K562 (cell line): ENCODE measurements at regions not wholly inside any gene's neighbourhood (a gene's known extent, or its start where the extent isn't known, plus 50 kb on each side); places are given as distances from the start of the nearest gene placed in this dataset.

ENCODE experiments used
- COPS2 ChIP-seq: fragments of 450-650 bp; conservative IDR thresholded peaks from 2 replicates; pipeline ENCODE4 v1.6.1; 2016; ENCODE audit warnings: mild to moderate bottlenecking, moderate library complexity
- CREB1 ChIP-seq, 2 experiments: sonication (generic) in 1 of 2; formaldehyde crosslinking in 1 of 2; IDR thresholded peaks; 2 replicates each; pipeline versions ENCODE4 v1.6.1 to v1.8.0; 2012 to 2022; ENCODE audit warnings: inconsistent platforms in 1 of 2, mild to moderate bottlenecking in 1 of 2, missing genetic modification reagents in 1 of 2, moderate library complexity in 1 of 2
- DIDO1 ChIP-seq: fragments of 450-650 bp; IDR thresholded peaks from 2 replicates; pipeline ENCODE4 v1.6.1; 2016; ENCODE audit warnings: low read depth, missing biosample characterization, missing genetic modification characterization
- ELF2 ChIP-seq: fragments of 250-450 bp; sonication (Bioruptor Pico); IDR thresholded peaks from 2 replicates; pipeline ENCODE4 v1.5.0; 2021; ENCODE audit warnings: mild to moderate bottlenecking
- HNRNPLL ChIP-seq: fragments of 200-400 bp; formaldehyde crosslinking; IDR thresholded peaks from 2 replicates; pipeline ENCODE4 v1.6.1; 2017; ENCODE audit warnings: low read length, low read depth, mild to moderate bottlenecking; ENCODE audit not compliant: poor library complexity, severe bottlenecking
- JUND ChIP-seq, 2 experiments: IDR thresholded peaks; 2 replicates in 1 of 2; 3 replicates in 1 of 2; pipeline ENCODE4 v1.6.1; 2011; ENCODE audit warnings: borderline replicate concordance in 2 of 2, low read depth in 2 of 2, low read length in 2 of 2, improper control_type of control experiment in 1 of 2, missing biosample characterization in 1 of 2, missing genetic modification characterization in 1 of 2, missing genetic modification reagents in 1 of 2
- NRF1 ChIP-seq, 2 experiments: fragments of 450-650 bp; IDR thresholded peaks in 1 of 2; conservative IDR thresholded peaks in 1 of 2; 2 replicates each; pipeline ENCODE4 v1.6.1; 2014; ENCODE audit warnings: mild to moderate bottlenecking in 2 of 2
- POLR2H ChIP-seq: IDR thresholded peaks from 2 replicates; pipeline ENCODE4 v1.6.1; 2016; ENCODE audit warnings: missing genetic modification characterization, low read depth, mild to moderate bottlenecking, control low read depth, missing compliant biosample characterization, moderate library complexity
- TF ChIP-seq, protein P1 (sequence below), 2 experiments: fragments of 450-650 bp in 1 of 2; sonication (generic) in 1 of 2; formaldehyde crosslinking in 1 of 2; IDR thresholded peaks in 1 of 2; conservative IDR thresholded peaks in 1 of 2; 2 replicates each; pipeline versions ENCODE4 v1.6.1 to v1.8.1; 2016 to 2023; ENCODE audit warnings: mild to moderate bottlenecking in 2 of 2, moderate library complexity in 2 of 2, inconsistent platforms in 1 of 2, missing genetic modification reagents in 1 of 2
- TF ChIP-seq, protein P2 (sequence below), 2 experiments: IDR thresholded peaks; 2 replicates each; pipeline ENCODE4 v1.6.1; 2011; ENCODE audit warnings: borderline replicate concordance in 1 of 2, control low read depth in 1 of 2, low read depth in 1 of 2, low read length in 1 of 2, mild to moderate bottlenecking in 1 of 2, mixed read lengths in 1 of 2, moderate library complexity in 1 of 2; ENCODE audit not compliant: insufficient read depth in 1 of 2, insufficient read length in 1 of 2, poor library complexity in 1 of 2, severe bottlenecking in 1 of 2; ENCODE audit errors: extremely low read depth in 1 of 2
- TF ChIP-seq, protein P3 (sequence below): sonication (generic); formaldehyde crosslinking; IDR thresholded peaks from 2 replicates; pipeline ENCODE4 v1.8.1; 2022; ENCODE audit warnings: missing genetic modification reagents

DNA sequence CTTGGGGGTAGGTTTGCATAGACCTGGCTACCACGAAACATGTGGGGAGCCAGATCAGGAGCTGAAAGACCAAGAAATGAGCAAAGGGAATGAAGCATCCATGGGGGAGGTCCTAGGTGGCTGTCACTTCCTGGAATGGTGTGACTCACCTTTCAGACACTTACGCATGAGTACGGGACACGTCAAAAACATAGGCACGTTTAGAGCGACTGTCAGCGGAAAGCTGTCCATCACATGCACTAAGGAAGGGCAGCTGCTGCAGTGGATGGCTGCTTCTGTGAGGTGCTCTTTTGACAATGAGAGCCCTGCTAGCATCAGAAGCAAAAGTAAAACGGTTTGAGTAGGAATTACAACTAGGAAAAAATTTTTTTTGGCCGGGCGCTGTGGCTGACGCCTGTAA, 244.6 kb upstream of the CCDC54 start (continued):
- TF ChIP-seq JUND (IDR thresholded peaks at IDR 0.05; ENCODE audit: borderline replicate concordance, low read depth, low read length) (peak; percentile 67; the same call in 1 of the 2 replicates), JUND (tag; IDR thresholded peaks at IDR 0.05; ENCODE audit: borderline replicate concordance, low read depth, low read length) (peak; percentile 81; the same call in 2 of the 3 replicates), CREB1 (IDR thresholded peaks at IDR 0.05) (0 out of 2 replicates have a peak, but pooled peaks have one; percentile 43), CREB1 (CRISPR knock-in tag; IDR thresholded peaks at IDR 0.05) (peak; percentile 41; the same call in 1 of the 2 replicates), ELF2 (CRISPR knock-in tag) (no peak), COPS2 (no peak), POLR2H (peak; percentile 22; the same call in 1 of the 2 replicates), HNRNPLL (peak; percentile 38), NRF1 (conservative IDR thresholded peaks at IDR 0.05 in 1 of 2, IDR thresholded peaks at IDR 0.05 in 1 of 2) (peak; percentile 64 to 71), DIDO1 (tag) (no peak)
- TF ChIP-seq, protein P1, sequence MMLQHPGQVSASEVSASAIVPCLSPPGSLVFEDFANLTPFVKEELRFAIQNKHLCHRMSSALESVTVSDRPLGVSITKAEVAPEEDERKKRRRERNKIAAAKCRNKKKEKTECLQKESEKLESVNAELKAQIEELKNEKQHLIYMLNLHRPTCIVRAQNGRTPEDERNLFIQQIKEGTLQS (IDR thresholded peaks at IDR 0.05), result peak; percentile 52
- TF ChIP-seq, protein P1 (CRISPR knock-in tag; conservative IDR thresholded peaks at IDR 0.05), result no peak
- TF ChIP-seq, protein P2, sequence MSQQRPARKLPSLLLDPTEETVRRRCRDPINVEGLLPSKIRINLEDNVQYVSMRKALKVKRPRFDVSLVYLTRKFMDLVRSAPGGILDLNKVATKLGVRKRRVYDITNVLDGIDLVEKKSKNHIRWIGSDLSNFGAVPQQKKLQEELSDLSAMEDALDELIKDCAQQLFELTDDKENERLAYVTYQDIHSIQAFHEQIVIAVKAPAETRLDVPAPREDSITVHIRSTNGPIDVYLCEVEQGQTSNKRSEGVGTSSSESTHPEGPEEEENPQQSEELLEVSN (IDR thresholded peaks at IDR 0.05; ENCODE audit: borderline replicate concordance in 1 of 2, extremely low read depth in 1 of 2, insufficient read depth in 1 of 2, insufficient read length in 1 of 2, low read depth in 1 of 2, low read length in 1 of 2, poor library complexity in 1 of 2, severe bottlenecking in 1 of 2), result peak in 1 of 2 experiments; percentile 7
- TF ChIP-seq, protein P3, sequence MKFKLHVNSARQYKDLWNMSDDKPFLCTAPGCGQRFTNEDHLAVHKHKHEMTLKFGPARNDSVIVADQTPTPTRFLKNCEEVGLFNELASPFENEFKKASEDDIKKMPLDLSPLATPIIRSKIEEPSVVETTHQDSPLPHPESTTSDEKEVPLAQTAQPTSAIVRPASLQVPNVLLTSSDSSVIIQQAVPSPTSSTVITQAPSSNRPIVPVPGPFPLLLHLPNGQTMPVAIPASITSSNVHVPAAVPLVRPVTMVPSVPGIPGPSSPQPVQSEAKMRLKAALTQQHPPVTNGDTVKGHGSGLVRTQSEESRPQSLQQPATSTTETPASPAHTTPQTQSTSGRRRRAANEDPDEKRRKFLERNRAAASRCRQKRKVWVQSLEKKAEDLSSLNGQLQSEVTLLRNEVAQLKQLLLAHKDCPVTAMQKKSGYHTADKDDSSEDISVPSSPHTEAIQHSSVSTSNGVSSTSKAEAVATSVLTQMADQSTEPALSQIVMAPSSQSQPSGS (CRISPR knock-in tag), result no peak
